Sigmoid colon (tissue), 4 donors: ENCODE measurements at regions not wholly inside any gene's neighbourhood (a gene's known extent, or its start where the extent isn't known, plus 50 kb on each side); places are given as distances from the start of the nearest gene placed in this dataset.
"Not testable (repeated sequence)": the region's sequence is repeated elsewhere in the genome, so short reads cannot be mapped to it uniquely, and the experiment has no call there.

ENCODE experiments used
- CTCF ChIP-seq, 4 experiments: fragments of 450-650 bp in 3 of 4; fragments of 200-600 bp in 1 of 4; IDR thresholded peaks; one replicate each; pipeline ENCODE4 v1.5.1; 2016 to 2019; ENCODE audit warnings: antibody characterized with exemption in 4 of 4, mild to moderate bottlenecking in 3 of 4, moderate library complexity in 2 of 4
- POLR2A ChIP-seq, 2 donors: fragments of 450-650 bp; IDR thresholded peaks; one replicate each; pipeline ENCODE4 v1.6.1; 2016; ENCODE audit warnings: antibody characterized with exemption in 2 of 2, mild to moderate bottlenecking in 2 of 2, moderate library complexity in 2 of 2
- POLR2AphosphoS5 ChIP-seq, 4 donors: sonication (generic); formaldehyde crosslinking; IDR thresholded peaks; one replicate each; pipeline ENCODE4 v1.6.1; 2017; ENCODE audit warnings: antibody characterized with exemption in 4 of 4

GRCh38 chr14:106088860-106089259 lies 562.5 kb downstream of the TMEM121 start:
- TF ChIP-seq CTCF, POLR2AphosphoS5, POLR2A (IDR thresholded peaks at IDR 0.05): not testable (repeated sequence)
